Activated CD4-positive, alpha-beta T cell treated with anti-CD3 and anti-CD28 coated beads, Interleukin-2, amount 50 U/mL, for 48 hours (primary cell): ENCODE measurements at regions not wholly inside any gene's neighbourhood (a gene's known extent, or its start where the extent isn't known, plus 50 kb on each side); places are given as distances from the start of the nearest gene placed in this dataset.

Experiments
- DNase-seq, 2 experiments: peaks; one replicate each; pipeline ENCODE4 v3.0.0-alpha.2; 2020

GRCh38 chr7:144910411-144910810 lies 74.6 kb upstream of the TPK1 start:
- DNase-seq, result no peak

DNA sequence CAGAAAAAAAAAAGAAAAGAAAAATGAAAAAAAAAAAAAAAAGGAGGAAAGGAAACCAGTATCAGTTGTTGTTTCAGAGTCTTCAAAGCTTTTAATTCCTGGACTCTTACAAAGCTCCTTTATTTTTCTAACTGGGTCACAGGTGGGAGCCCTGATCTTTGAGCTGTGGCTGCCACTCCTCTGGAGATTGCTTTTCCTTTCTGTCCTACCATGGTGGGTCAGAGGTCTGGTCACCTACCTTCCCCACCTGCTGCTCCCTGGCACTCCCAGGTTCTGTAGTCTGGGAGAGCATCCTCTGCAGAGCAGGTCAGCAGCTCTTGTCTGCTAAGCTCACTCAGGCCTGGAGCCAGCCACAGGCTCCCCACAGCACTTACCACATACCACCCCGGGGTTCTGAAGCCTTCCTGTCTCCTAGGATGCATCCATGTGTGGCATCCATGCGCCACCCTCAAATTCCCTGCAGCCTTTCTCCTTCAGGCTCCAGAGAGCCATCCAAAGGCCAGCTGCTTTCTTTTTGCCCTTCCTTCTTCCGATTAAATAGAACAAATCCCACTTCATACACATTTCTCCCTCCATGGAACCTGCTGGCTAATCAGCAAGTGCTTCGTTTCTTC lies 73.2 kb upstream of the TPK1 start:
- DNase-seq, result no peak

- DNase-seq, result no peak
Observed at GRCh38 chr7:144908324-144908723, 72.5 kb upstream of the TPK1 start.

- no peak for DNase-seq
Observed at GRCh38 chr7:144907577-144907976, 71.7 kb upstream of the TPK1 start.

GRCh38 chr7:144903201-144903600 lies 67.3 kb upstream of the TPK1 start:
- no peak for DNase-seq

GRCh38 chr7:144892761-144893160 lies 56.9 kb upstream of the TPK1 start:
- no peak for DNase-seq
